NCI-H460 (cell line): ENCODE measurements at regions not wholly inside any gene's neighbourhood (a gene's known extent, or its start where the extent isn't known, plus 50 kb on each side); places are given as distances from the start of the nearest gene placed in this dataset.

Experiments used
- DNase-seq: peaks from one replicate; pipeline ENCODE4 v3.0.0-alpha.2; 2016; ENCODE audit warnings: low read depth; ENCODE audit errors: extremely low read depth

DNA sequence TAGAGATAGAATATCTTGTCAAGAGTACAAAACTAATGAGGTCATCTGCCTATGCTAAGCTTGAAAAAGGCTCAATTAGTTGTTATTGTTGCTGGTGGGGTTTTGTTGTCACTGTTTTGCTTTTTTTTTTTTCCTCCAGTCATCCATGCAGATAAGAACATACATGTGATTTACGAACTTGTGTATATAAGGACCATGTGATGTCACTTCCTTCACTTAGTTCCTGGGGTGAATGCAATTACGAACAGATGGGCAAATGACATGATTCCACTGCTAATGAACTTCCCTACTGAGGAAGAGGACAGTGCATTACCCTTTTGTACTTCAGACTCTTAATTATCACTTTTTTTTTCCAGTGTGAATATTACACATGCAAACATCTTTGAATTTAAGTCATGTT, 1175.3 kb upstream of the GJE1 start:
- DNase-seq = no peak

GRCh38 chr6:140956571-140957369, 1176.0 kb upstream of the GJE1 start:
- DNase-seq = no peak

DNA sequence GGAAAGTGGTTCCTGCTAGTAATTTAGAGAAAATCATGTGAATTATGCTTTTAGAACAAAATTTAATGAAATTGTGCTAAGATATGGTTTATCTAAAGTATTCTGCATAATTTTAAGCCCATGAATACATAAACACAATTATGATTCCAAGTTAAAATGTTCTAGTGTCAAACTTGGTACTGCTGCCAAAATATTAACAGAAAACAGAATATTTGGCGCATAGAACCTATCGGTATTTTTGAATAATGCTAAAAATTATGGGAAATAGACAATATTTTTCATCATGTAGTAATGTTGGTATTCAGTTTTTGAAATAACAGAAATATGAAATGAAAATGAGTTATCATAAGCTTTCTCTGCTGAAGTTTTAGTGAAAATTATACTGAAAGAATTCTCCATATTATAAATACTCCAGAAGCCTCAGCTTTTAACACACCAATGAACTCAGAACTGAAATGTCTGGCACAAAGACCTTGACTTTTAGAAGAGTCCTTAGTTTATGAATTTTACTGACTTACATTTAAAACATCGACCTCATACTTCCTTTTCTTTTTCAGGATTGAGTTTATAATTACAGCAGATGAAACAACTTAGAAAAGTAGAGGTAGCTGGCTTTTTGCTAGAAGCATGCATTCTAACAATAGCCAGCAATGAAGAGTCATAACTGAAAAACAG, 1192.3 kb upstream of the GJE1 start:
- DNase-seq = no peak

GRCh38 chr6:140932909-140933308, 1199.8 kb upstream of the GJE1 start:
- no peak for DNase-seq

GRCh38 chr6:140931581-140931980, 1201.1 kb upstream of the GJE1 start:
- DNase-seq = no peak

DNA sequence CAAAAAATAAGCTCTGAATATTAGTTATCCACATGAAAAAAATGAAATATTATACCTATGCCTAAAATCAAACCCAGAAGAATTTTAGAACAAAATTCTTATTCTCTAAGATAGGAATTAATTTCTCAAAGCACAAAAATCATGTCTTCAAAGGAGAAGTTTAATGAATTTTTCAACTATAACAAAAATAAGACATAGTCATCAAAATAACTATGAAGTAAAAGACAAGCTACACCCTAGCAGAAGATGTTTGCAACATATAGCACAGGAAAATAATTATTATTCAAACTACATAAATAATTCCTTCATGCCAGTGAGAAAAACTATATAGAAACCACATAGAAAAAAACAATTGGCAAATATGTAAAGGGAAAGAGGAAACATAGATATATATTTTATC, 1203.6 kb upstream of the GJE1 start:
- no peak for DNase-seq

DNA sequence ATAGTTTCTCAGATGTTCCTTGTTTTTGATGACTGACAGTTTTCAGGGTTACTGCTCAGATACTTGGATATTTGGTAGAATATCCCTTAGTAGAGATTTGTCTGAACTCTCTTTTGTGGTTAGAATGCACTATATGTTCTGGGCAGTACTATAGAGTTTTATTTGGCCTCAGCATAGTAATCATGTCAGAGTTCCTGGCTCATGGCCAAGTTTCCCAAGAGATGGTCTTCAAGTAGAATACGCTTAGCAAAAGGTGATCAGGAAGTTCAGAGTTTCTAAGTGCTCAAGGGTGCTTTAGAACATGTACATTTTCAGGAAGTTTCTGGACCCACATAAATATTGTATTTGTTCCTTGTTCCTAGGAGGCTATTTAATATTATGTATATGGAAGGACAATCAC, 1209.7 kb upstream of the GJE1 start:
- DNase-seq = no peak

DNA sequence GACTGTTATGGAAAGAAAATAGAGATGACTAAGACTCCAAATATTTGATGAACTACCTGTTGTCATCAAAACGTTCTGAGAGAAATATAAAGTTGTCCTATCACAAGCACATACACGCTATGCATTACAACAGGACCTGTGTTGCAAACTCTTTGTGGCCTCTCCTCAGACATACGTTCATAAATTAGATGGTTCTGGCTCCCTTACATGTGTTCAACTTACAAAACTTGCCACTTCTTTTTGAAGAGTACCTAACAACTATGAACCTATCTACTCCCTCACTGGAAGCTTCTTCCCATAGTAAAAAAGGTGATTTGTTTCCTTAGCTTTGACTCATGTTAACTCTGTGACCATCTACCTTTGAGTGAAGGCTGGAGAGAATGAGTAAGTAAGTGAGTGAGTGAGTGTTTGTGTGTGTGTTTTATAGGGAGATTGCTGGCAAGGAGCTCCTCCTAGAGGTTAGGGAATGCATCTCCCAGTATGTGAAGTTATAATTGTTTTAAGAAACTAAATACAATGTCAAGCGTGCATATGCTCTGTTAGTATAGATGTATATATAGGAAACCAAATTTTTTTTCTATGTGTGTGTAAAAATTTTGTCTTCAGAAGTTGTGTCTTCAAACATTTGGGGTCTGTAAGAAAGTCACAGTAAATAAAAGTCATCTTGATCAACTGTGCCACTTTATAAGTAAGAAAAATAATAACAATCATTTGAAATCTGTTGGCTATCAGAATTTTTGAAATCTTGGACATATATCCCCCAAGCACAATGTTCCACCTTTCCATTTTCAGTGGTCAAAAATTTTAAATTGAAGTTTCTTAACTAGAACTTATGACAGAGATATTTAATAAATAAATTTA, 1211.1 kb upstream of the GJE1 start:
- DNase-seq = peak; percentile 48

GRCh38 chr6:140917911-140918310, 1214.8 kb upstream of the GJE1 start:
- DNase-seq = no peak

GRCh38 chr6:140915551-140915950, 1217.2 kb upstream of the GJE1 start:
- DNase-seq = no peak

DNA sequence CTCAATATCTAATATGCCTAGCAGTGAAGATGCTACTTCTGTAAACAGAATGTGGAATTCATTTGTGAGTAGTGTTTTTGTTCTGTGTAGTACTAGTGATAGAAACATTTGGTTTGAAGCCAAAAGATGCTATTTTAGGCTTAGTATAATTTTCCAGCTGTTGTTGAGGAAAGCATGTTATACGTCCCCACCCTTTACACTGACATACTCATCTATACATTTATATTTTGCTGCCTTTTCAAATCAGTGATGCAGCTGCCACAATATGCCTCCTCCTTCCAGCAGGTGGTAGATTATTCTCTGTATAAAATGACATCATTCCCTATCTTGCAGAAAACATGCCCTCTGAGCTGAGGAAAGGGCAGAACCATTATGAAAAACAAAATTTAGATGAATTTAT, 1217.6 kb upstream of the GJE1 start:
- DNase-seq = no peak

GRCh38 chr6:140912686-140913085, 1220.0 kb upstream of the GJE1 start:
- no peak for DNase-seq

DNA sequence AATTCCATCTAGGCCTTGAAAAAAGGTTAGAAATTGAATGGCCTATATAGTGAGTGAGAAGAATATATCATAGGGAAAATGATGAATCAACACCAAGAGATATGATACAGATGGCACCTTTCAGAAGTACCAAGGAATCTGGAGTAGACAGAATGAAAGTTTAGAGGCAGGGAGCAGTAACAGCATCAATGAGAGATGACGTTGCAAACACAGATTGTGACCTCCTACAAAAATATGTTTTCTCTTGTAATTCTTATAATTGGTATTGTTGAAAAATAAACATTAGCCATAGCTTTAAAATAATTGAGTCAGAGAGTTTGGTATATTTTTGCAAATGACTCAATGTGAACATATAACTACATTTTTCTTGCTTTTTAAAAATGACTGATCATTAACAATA, 1223.1 kb upstream of the GJE1 start:
- no peak for DNase-seq

DNA sequence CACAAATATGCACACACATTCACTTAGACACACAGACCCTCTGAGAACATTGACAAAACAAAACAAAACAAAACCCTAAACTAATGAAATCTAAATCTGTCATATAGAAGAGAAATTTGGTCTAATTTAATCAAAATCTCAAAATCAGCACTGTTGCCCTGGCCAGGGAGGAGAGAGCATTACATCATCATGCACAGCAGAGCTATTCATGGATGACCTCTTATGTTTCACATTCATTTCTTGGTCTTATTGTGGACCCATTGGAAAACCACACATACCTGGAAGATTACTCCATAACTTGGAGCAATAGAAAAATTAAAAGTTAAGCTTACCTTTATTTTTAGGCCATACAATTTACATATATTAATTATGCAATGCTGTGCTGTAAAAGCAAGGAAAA, 1223.6 kb upstream of the GJE1 start:
- DNase-seq = no peak

DNA sequence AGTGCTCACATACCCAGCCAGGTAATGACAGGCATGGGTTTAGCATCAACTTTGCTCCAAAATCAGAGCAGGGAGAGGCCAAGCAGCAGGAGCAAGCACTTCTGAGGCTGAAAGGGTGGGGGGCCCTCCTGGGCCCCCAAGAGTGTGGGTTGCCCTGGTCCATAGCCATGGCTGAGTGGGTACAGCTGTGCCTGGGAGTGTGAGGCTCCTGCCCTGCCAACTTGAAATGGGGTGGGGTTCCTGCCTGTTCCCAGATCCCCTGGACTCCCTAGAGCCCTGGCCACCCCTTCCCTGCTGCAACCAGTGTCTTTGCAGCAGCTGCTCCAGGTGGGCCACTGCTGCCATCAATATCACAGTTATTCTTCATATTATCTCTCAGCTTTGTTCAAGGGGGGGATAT, 1224.2 kb upstream of the GJE1 start:
- no peak for DNase-seq

GRCh38 chr6:140907235-140907634, 1225.5 kb upstream of the GJE1 start:
- DNase-seq = no peak

- DNase-seq = no peak
Measured at GRCh38 chr6:140905724-140906123, 1227.0 kb upstream of the GJE1 start.

DNA sequence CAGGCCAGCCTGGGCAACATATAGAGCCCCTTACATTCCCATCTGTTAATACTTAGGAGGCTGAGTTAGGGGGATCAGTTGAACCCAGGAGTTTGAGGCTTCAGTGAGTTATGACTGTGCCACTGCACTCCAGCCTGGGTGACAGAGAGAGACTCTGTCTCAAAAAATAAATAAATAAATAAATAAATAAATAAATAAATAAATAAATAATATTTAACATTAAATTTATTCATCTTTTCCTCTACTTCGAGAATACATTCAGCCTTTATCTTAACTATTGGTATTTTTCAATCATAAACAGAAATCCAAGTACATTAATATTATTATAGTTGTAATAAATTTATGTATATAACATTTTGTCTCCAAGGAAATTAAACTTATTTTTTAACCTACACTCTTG, 1227.7 kb upstream of the GJE1 start:
- DNase-seq = no peak

GRCh38 chr6:140897804-140898573, 1234.7 kb upstream of the GJE1 start:
- DNase-seq = peak; percentile 56

DNA sequence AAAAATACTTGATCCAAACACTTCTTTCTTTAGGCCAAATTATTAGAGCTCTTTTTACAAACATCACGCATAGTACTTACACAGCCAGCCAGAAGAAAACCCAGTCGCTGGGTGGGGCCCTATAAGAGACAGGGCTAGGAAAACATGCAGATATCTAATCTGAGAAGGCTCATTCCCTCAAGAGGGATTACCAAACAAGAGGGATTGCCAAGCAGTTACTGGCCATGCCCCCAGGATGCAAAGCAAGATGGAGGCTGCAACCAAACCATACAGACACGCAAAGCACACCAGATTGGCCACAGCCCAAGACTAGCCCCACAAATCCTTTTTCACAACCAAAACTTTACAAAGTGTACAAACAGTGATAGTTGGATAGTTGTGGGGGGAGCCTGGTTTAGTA, 1235.4 kb upstream of the GJE1 start:
- DNase-seq = peak; percentile 17

DNA sequence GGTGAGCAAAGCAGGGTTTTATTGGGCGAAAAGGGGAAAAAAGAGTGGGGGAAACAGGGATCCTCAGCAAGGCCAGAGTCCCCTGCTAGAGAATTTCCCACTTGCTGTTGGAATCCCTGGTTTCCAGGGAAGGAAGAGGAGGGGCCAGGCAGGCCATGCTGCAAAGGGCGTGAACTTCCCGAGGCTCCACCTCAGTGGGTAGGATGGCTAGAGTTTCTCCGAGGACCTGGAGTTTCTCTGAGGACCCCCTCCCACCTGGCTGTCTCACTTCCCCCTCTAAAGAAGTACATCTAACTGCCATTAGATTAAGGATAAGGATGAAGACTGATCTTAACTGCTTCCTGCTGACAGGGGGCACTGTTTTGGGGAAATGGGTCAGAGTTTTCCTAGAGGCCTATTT, 1239.3 kb upstream of the GJE1 start:
- DNase-seq = no peak
